HG03175 (cell line): ENCODE measurements at regions not wholly inside any gene's neighbourhood (a gene's known extent, or its start where the extent isn't known, plus 50 kb on each side); places are given as distances from the start of the nearest gene placed in this dataset.

Source experiments
- ATAC-seq: cut with Tn5 transposase; IDR thresholded peaks from one replicate; pipeline ENCODE4 v1.9.1; 2021; ENCODE audit warnings: mild to moderate bottlenecking, moderate library complexity; ENCODE audit not compliant: unreplicated experiment

GRCh38 chr5:77846422-77847128 lies 70.4 kb upstream of the TBCA start:
- ATAC-seq = no peak

DNA sequence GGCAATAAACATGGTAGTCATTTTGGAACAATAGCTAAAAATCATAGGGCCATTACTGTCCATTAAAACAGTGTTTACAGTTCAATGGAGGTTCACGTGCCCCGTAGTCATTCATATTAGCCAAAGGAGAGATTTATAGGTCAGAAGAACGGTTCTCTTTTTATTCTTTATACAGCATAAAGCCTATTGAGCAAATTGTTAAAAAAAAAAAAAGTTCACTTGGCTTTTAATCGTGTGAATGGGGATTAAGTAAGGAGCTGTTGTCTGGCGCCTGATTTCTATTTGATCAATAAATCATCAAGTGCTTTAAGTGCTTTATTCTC lies 69.1 kb upstream of the TBCA start:
- no peak for ATAC-seq

DNA sequence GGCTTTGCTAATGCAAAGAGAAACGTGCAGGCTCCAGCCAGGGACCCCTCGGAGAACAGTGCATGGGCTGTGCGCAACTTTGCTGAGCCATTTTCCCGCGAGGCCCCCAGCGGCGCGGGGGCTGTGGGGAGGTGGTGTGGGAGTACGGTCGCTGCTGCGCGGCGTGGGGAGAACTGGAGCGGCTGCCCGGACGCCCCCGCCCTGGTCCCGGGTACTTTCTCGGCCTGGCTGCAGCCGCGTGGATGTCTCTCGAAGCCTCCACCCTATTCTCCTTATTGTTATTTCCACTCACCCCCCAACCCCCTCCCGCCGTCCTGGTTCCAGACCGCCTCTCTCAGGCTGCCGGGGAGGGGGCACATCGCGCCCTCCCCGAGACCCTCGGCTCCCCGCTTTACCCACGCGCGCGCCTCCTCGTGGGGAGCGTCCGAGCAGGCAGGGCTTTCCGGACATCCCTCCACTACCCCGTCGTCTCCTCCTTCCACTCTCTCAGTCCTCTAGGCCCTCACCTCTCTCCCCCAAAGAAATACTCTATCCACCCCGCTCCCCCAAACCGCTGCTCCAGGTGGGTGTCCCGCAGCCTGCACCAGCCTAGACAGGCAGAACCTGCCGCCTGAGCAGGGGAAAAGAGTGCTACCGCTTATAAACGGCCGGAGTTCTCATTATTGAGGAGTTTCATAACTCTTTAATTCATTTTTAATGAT lies 68.6 kb upstream of the TBCA start:
- no peak for ATAC-seq

DNA sequence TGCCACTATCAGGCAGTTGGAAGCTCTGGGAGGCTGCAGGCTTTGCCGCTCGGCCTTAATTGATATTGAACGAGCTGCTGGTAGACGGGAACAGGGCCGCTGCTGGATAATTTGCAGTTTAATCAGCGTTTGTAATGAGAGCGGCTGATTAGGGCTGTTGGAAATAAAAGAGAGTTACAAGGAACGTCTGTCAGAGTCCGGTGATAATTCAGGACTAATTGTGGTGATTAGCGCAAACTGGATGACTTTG lies 68.2 kb upstream of the TBCA start:
- ATAC-seq = no peak

- no peak for ATAC-seq
These were observed 67.6 kb upstream of the TBCA start for GRCh38 chr5:77843570-77844372.

DNA sequence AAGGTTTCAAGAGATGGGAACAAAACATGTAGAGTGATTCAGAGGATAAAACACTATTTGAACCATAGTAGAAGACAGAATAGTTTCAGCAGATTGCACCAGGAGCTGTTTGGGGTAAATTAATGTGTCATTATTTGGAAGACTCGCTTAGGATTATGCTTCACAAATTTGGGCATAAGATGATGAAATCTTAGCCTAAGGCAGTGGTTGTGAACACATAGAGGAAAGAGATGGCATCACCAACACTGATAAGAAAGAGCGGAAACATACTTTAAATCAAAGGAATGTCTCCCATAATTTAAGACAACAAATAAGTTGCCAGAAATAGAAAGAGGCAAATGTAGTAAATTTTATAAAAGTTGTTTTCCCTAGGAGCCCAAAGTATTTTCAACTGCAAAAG lies 66.1 kb upstream of the TBCA start:
- ATAC-seq = no peak

DNA sequence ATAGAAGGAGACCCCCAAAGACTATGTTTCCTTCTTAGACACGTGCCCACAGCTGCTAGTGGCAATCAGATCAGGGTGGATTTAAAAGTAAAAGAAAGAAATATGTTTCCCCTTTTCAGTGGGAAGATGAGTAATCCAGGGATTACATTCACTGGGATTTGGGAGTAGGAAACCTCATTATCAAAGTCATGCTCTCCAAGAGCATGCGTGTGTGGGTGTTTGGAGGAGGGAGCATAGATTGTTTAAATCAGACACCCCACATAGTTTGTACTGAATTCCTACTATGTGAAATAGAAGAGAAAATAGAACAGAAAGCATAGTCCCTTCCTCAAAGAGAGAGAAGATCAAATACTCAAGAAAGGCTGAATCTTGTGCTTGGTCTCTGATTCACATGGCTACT lies 65.5 kb upstream of the TBCA start:
- ATAC-seq = no peak

DNA sequence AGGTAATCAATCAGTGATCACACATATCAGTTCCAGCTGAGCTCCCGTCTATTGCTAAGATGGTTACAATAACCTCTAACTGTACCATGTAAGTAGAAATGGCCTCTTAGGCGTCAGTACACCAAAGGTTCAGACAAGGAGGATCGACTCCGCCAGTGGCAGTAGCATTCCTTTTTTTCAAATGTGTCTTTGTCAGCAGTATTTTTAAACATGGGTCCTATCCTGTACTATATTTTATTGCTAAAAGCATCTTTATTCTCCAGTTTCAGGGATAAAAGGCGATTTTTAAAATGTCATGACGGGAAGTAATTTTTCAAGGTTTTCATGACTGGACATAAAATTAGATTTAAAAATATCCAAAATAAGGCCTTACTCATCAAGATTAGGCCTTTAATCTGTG lies 64.8 kb upstream of the TBCA start:
- ATAC-seq = no peak

DNA sequence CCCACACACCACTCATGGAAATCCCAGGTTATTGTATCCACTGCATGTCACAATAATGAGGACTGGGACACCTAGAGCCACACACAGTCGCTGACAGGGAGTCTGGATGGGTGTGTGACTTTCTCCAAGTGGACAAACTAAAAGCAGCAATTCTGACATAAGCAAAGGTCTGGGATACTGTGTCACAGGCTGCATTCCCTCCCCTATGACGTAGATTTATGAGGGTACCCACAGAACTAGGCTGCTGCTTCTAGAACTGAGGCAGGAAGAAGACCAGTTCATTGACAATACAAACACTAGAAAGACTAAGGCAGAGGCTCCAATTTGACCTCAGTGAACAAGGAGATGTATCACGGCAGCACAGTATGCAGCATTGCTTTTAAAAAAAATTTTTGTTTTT lies 63.6 kb upstream of the TBCA start:
- no peak for ATAC-seq

GRCh38 chr5:77832938-77833337 lies 56.8 kb upstream of the TBCA start:
- no peak for ATAC-seq

- ATAC-seq = no peak
These were observed 56.1 kb upstream of the TBCA start for GRCh38 chr5:77832166-77832770.

DNA sequence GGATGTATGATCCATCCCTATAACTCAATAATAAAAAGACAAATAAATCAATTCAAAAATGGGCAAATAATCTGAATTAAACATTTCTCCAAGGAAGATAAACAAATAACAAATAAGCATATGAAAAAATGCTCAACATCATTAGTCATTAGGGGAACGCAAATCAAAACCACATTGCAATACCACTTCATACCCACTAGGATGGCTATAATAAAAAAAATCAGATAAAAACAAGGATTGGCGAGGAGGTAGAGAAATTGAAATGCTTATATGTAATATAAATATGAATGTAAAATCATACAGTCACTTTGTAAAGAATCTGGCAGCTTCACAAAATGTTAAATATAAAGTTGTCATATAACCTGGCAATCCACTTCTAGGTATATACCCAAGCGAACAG lies 52.3 kb upstream of the TBCA start:
- ATAC-seq = no peak
